Fibroblast of lung (primary cell): ENCODE measurements at regions not wholly inside any gene's neighbourhood (a gene's known extent, or its start where the extent isn't known, plus 50 kb on each side); places are given as distances from the start of the nearest gene placed in this dataset.

Experiments
- DNase-seq, 2 donors: peaks; one replicate each; pipeline versions ENCODE4 v3.0.0 to v3.0.0-alpha.2; 2010; ENCODE audit warnings: low read depth in 2 of 2
- H2AFZ ChIP-seq: 2 replicates; pipeline ENCODE4 v1.5.1; 2012; ENCODE audit warnings: low read length, control low read depth, inconsistent platforms
- H3K27ac ChIP-seq: 2 replicates; pipeline ENCODE4 v1.5.1; 2011; ENCODE audit warnings: low read length, control low read depth; ENCODE audit not compliant: insufficient read depth
- H3K27me3 ChIP-seq: 2 replicates; pipeline ENCODE4 v1.5.1; 2011; ENCODE audit warnings: mild to moderate bottlenecking, low read length; ENCODE audit not compliant: control insufficient read depth, insufficient read depth
- H3K36me3 ChIP-seq: 2 replicates; pipeline ENCODE4 v1.5.1; 2011; ENCODE audit warnings: low read length; ENCODE audit not compliant: control insufficient read depth, insufficient read depth
- H3K4me1 ChIP-seq: 2 replicates; pipeline ENCODE4 v1.5.1; 2011; ENCODE audit warnings: low read length; ENCODE audit not compliant: control insufficient read depth, insufficient read depth; ENCODE audit errors: extremely low read depth
- H3K4me2 ChIP-seq: 2 replicates; pipeline ENCODE4 v1.5.1; 2011; ENCODE audit warnings: low read length, control low read depth; ENCODE audit not compliant: insufficient read depth; ENCODE audit errors: extremely low read depth
- H3K4me3 ChIP-seq, 4 experiments: fragments of 200-600 bp in 1 of 4; sonication (generic) in 1 of 4; replicated peaks in 1 of 4; 2 replicates each; pipeline ENCODE4 v1.5.1; 2011 to 2016; ENCODE audit warnings: low read length in 4 of 4, low read depth in 3 of 4, mild to moderate bottlenecking in 3 of 4, control low read depth in 2 of 4, inconsistent platforms in 1 of 4, mixed read lengths in 1 of 4; ENCODE audit not compliant: insufficient read depth in 1 of 4; ENCODE audit errors: control extremely low read depth in 1 of 4
- H3K79me2 ChIP-seq: 2 replicates; pipeline ENCODE4 v1.5.1; 2012; ENCODE audit warnings: mild to moderate bottlenecking, low read length, inconsistent platforms; ENCODE audit not compliant: control insufficient read depth, insufficient read depth
- H3K9ac ChIP-seq: 2 replicates; pipeline ENCODE4 v1.5.1; 2011; ENCODE audit warnings: mild to moderate bottlenecking, low read length, control low read depth; ENCODE audit not compliant: insufficient read depth
- H3K9me3 ChIP-seq: 2 replicates; pipeline ENCODE4 v1.5.1; 2012; ENCODE audit warnings: low read depth, low read length; ENCODE audit not compliant: control insufficient read depth, insufficient read depth
- H4K20me1 ChIP-seq: 2 replicates; pipeline ENCODE4 v1.5.1; 2011; ENCODE audit warnings: low read length; ENCODE audit not compliant: control insufficient read depth, insufficient read depth; ENCODE audit errors: extremely low read depth
- CTCF ChIP-seq, 2 donors: IDR thresholded peaks in 1 of 2; conservative IDR thresholded peaks in 1 of 2; 1 replicate in 1 of 2; 2 replicates in 1 of 2; pipeline ENCODE4 v1.5.1; 2011 to 2012; ENCODE audit warnings: low read length in 2 of 2, control low read depth in 1 of 2, inconsistent platforms in 1 of 2, low read depth in 1 of 2, mild to moderate bottlenecking in 1 of 2
- EZH2 ChIP-seq: IDR thresholded peaks from 2 replicates; pipeline ENCODE4 v1.5.1; 2012; ENCODE audit warnings: low read length, control low read depth, mild to moderate bottlenecking; ENCODE audit errors: missing control alignments

- Histone ChIP-seq H3K27ac (no peak overlapping the region), H3K79me2 (no peaks in the 10 kb centered on the region), H3K27me3 (no peaks in the 10 kb centered on the region), H2AFZ (no peak overlapping the region), H3K4me1 (no peaks in the 10 kb centered on the region), H3K9me3 (no peaks in the 10 kb centered on the region), H3K36me3 (no peaks in the 10 kb centered on the region), H3K4me3 (no peak overlapping the region), H3K4me2 (no peak overlapping the region), H3K9ac (no peak overlapping the region), H4K20me1 (no peaks in the 10 kb centered on the region)
- TF ChIP-seq CTCF (conservative IDR thresholded peaks at IDR 0.05 in 1 of 2, IDR thresholded peaks at IDR 0.05 in 1 of 2; ENCODE audit: low read depth in 1 of 2, low read length in 2 of 2): no peak
- no peak for TF ChIP-seq EZH2
- no peak for DNase-seq
Observed at GRCh38 chr5:74969726-74970125, 82.6 kb downstream of the GCNT4 start.

- Histone ChIP-seq H3K4me2 (no peak overlapping the region), H3K4me1 (no peaks in the 10 kb centered on the region), H2AFZ (no peak overlapping the region), H3K9me3 (no peaks in the 10 kb centered on the region), H3K27me3 (no peaks in the 10 kb centered on the region), H3K36me3 (no peaks in the 10 kb centered on the region), H4K20me1 (no peaks in the 10 kb centered on the region), H3K79me2 (no peaks in the 10 kb centered on the region), H3K4me3 (no peak overlapping the region), H3K9ac (no peak overlapping the region), H3K27ac (no peak overlapping the region)
- TF ChIP-seq CTCF (conservative IDR thresholded peaks at IDR 0.05 in 1 of 2, IDR thresholded peaks at IDR 0.05 in 1 of 2; ENCODE audit: low read depth in 1 of 2, low read length in 2 of 2) (no peak), EZH2 (no peak)
- DNase-seq: peak in 1 of 2 donors; percentile 63
Observed at GRCh38 chr5:74966141-74967026, 86.0 kb downstream of the GCNT4 start.

DNA sequence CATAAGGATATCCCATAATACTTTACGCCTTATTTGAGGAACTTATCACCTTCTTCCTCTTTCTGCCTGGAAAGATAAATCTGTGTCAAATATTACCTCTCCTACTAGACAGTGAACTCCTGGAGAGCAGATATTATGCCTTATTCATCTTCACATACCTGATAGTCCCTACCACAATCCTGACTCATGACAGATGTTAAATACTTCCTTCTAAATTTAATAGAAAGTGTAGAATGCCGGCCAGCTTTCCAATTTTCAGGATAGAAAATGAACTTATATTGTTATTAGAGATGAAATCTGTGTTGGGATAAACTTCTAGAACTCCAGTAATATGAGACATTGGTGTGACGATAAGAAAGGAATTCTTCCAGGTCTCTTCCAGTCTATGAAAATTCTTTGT is 89.0 kb downstream of the GCNT4 start:
- peak in 1 of 2 donors; percentile 30 for DNase-seq
- Histone ChIP-seq H4K20me1 (no peaks in the 10 kb centered on the region), H3K27me3 (no peaks in the 10 kb centered on the region), H3K27ac (no peak overlapping the region), H3K4me2 (no peak overlapping the region), H3K79me2 (no peaks in the 10 kb centered on the region), H3K9ac (no peak overlapping the region), H2AFZ (no peak overlapping the region), H3K36me3 (no peaks in the 10 kb centered on the region), H3K9me3 (no peaks in the 10 kb centered on the region), H3K4me3 (no peak overlapping the region), H3K4me1 (no peaks in the 10 kb centered on the region)
- TF ChIP-seq EZH2 (no peak), CTCF (conservative IDR thresholded peaks at IDR 0.05 in 1 of 2, IDR thresholded peaks at IDR 0.05 in 1 of 2; ENCODE audit: low read depth in 1 of 2, low read length in 2 of 2) (no peak)
